GM13976 (cell line): ENCODE measurements at regions not wholly inside any gene's neighbourhood (a gene's known extent, or its start where the extent isn't known, plus 50 kb on each side); places are given as distances from the start of the nearest gene placed in this dataset.

Experiments
- DNase-seq: peaks from one replicate; pipeline ENCODE4 v3.0.0; 2012; ENCODE audit warnings: low spot score
- in situ Hi-C: fragments of 300-500 bp; cut with MboI; formaldehyde crosslinking; loops from one replicate; pipeline ENCODE4 v1.12.0; 2022; ENCODE audit warnings: low sequenced_read_pairs, mixed read lengths, inconsistent platforms; ENCODE audit not compliant: unreplicated experiment
- TF ChIP-seq, protein P1 (sequence below): IDR thresholded peaks from 2 replicates; pipeline ENCODE4 v1.5.1; 2012; ENCODE audit warnings: borderline replicate concordance, mild to moderate bottlenecking; ENCODE audit not compliant: insufficient read depth; ENCODE audit errors: extremely low read depth, missing control alignments, control extremely low read depth

DNA sequence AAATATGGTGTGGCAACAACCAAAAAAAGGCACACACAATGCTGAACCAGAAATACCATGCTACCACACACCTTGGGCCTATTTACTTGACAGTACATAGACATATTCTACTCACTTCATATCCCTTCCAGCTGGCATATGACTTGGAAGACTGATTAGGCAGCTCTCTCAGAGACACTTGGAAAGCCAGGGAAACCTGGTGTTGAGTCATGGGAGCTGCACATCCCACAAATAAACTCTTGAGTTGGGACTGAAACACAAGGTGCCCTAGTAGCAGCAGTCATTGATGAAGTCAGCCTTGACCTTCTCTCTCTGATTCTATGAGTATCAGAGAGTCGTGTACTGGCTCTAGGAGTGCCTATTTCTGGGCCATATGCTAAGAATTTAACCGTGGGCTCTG is 776.6 kb upstream of the LCORL start:
- DNase-seq, result no peak
- in situ Hi-C loops, result no loop called here
- TF ChIP-seq, protein P1, sequence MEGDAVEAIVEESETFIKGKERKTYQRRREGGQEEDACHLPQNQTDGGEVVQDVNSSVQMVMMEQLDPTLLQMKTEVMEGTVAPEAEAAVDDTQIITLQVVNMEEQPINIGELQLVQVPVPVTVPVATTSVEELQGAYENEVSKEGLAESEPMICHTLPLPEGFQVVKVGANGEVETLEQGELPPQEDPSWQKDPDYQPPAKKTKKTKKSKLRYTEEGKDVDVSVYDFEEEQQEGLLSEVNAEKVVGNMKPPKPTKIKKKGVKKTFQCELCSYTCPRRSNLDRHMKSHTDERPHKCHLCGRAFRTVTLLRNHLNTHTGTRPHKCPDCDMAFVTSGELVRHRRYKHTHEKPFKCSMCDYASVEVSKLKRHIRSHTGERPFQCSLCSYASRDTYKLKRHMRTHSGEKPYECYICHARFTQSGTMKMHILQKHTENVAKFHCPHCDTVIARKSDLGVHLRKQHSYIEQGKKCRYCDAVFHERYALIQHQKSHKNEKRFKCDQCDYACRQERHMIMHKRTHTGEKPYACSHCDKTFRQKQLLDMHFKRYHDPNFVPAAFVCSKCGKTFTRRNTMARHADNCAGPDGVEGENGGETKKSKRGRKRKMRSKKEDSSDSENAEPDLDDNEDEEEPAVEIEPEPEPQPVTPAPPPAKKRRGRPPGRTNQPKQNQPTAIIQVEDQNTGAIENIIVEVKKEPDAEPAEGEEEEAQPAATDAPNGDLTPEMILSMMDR, result no peak

DNA sequence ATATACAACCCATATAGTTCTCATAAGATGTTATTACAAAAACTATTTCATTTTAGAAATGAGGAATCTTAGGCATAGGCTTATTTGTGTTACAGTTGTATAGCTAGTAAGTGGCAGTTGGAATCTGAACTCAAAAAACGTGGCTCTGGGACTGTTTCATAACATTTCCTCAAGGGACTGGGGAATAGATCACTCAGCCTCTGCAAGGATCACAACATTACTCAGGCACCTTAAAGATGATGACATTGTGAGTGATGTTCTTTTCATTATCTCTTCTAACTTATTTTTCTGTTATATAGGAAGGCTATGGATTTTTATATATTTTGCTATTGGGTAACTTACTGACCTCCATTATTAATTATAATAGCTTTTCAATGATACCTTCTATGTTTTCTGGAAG is 774.2 kb upstream of the LCORL start:
- DNase-seq, result no peak
- TF ChIP-seq, protein P1, result no peak
- in situ Hi-C loops, result no loop called here

DNA sequence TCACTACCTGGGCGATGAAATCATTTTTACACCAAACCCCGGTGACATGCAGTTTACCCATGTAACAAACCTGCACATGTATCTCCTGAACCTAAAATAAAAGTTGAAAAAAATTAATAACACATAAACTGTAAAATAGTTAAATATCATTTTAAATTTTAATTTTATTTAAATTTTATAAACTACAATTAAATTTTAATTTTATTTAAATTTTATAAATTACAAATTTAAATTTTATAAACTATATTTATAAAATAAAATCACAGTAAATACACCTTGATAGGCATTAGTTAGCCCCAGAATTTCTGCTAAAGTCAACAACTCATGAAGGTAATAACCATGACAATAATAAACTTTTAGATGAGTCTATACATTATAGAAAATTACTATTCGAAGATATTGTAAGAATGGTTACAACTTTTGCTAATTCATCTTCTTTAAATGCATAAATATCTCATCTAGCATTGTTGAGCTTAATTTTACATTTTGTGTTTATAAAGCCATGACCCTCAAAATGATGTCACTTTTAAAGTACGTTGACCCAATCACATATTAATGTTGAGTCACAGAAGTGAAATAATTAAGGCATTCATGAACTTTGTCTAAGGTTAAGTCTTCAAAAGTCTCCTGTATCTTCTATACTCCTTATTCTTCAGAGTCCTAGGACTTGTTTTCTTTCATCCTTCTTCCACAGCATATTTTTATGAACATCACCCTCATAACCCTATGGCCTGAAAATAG is 755.8 kb upstream of the LCORL start:
- TF ChIP-seq, protein P1, result no peak
- DNase-seq, result no peak
- in situ Hi-C loops, result no loop called here

DNA sequence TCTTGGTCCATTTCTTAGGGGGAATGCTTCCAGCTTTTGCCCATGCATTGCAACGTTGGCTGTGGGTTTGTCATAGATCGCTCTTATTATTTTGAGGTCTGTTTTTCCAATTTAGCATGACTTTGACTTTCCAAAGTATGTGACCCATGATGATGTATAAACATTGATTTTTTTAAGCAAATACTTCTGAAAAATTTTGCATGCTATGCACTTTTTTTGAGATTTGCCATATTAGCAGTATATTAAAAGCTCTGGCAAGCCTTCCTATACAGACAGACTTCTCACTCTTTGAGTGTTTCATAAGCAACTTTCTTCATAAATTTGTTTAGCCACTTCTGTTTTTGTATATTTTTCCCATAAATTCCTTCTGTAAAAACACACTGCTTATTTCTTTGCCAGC is 746.4 kb upstream of the LCORL start:
- in situ Hi-C loops, result no loop called here
- TF ChIP-seq, protein P1, result no peak
- no peak for DNase-seq

DNA sequence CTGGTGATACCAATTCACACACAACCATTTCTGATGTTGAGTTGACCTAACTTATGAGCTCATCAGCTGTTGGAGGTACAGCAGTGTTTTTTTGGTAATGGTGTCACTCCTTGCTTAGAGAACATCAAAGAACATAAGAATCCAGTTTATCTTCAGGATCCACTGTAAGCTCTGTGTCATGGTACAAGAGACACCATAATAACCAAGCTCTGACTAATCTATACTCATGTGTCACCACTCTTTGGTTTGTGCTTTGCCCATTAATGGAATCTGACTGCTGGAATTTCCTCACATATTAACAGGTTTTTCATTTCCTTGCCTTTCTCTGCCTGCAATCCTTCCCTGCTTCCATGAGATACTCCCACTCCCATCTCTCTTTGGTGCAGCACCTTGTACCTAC is 735.1 kb upstream of the LCORL start:
- DNase-seq, result no peak
- TF ChIP-seq, protein P1, result no peak
- in situ Hi-C loops, result no loop called here

DNA sequence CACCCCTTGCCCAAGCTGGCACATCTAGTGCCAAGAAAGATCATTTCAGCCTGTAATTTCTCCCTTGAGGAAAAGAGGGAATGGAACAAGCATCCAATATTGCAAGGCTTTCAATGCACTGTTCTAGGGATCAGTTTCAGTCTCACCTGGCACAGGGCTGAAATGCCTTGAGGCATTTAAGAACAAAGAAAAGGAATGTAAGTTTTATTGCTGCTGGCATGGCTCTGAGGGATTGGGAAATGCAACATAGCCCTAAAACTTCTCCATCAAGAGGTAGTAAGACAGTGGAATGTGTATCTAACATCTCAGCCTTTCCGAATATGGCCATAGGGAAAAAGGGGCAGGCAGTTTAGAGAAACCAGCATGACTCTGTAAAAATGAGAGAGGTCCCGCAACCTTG is 732.6 kb upstream of the LCORL start:
- in situ Hi-C loops, result no loop called here
- TF ChIP-seq, protein P1, result no peak
- DNase-seq, result no peak
